ENCODE measurements at regions not wholly inside any gene's neighbourhood (a gene's known extent, or its start where the extent isn't known, plus 50 kb on each side); places are given as distances from the start of the nearest gene placed in this dataset.

DNA sequence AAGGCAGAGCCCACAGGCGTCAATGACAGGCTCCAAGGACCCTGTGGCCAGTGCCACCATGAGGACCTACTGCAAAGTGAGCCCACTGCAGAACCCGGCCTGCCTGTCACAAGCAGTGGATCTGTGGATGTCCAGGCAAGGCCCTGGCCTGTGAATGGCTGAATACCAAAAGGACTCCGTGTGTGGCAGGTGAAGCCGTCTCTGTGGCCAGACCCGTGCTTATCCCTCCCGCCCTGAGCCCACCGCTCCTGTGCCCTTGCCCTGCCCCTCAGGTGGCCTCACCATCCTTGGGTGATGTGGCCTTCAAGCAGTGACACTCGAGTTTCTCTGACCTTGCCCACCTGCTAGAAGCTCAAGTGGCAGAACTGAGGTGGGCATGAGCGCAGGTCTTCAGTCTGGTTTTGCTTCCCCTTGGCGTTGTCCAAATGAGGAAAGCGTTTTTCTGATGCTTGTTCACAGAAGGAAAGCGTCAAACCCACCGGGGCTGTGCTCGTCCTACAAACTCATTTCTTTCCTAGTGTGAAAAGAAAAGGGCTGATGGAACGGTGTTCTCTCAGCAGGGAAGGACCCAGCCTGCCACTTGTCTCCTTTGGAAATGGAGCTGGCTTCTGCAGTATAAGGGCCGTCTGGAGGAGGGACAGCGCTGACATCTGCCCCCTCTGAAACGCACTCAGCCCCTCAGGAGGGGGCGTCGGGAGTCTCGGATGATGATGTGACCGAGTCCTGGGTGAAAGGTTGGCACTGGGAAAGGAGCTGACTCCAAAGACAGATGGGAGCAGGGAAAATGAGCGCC, 377.7 kb upstream of the IRX4 start:
- no peak overlapping the region for H3K4me2 ChIP-seq
- Mint-ChIP-seq H3K4me3 (no peak overlapping the region), H3K9me3 (no peaks in the 10 kb centered on the region; the same call in 2 of the 3 replicates), H3K36me3 (ENCODE audit: low read depth) (no peaks in the 10 kb centered on the region), H3K27me3 (ENCODE audit: insufficient read depth, low read depth, poor library complexity) (no peaks in the 10 kb centered on the region), H3K4me1 (no peaks in the 10 kb centered on the region), H3K27ac (no peak overlapping the region)
- H4K20me1 ChIP-seq (replicated peaks; ENCODE audit: insufficient read depth) = no peaks in the 10 kb centered on the region
- H3K36me3 ChIP-seq (ENCODE audit: insufficient read depth) = no peaks in the 10 kb centered on the region
- no peaks in the 10 kb centered on the region for H3K4me1 ChIP-seq (ENCODE audit: insufficient read depth)
- H3K4me3 ChIP-seq = no peak overlapping the region
- no peak for TF ChIP-seq ZNF331 (CRISPR knock-in tag; IDR thresholded peaks at IDR 0.05; ENCODE audit: low read depth)
- TF ChIP-seq, protein P1, sequence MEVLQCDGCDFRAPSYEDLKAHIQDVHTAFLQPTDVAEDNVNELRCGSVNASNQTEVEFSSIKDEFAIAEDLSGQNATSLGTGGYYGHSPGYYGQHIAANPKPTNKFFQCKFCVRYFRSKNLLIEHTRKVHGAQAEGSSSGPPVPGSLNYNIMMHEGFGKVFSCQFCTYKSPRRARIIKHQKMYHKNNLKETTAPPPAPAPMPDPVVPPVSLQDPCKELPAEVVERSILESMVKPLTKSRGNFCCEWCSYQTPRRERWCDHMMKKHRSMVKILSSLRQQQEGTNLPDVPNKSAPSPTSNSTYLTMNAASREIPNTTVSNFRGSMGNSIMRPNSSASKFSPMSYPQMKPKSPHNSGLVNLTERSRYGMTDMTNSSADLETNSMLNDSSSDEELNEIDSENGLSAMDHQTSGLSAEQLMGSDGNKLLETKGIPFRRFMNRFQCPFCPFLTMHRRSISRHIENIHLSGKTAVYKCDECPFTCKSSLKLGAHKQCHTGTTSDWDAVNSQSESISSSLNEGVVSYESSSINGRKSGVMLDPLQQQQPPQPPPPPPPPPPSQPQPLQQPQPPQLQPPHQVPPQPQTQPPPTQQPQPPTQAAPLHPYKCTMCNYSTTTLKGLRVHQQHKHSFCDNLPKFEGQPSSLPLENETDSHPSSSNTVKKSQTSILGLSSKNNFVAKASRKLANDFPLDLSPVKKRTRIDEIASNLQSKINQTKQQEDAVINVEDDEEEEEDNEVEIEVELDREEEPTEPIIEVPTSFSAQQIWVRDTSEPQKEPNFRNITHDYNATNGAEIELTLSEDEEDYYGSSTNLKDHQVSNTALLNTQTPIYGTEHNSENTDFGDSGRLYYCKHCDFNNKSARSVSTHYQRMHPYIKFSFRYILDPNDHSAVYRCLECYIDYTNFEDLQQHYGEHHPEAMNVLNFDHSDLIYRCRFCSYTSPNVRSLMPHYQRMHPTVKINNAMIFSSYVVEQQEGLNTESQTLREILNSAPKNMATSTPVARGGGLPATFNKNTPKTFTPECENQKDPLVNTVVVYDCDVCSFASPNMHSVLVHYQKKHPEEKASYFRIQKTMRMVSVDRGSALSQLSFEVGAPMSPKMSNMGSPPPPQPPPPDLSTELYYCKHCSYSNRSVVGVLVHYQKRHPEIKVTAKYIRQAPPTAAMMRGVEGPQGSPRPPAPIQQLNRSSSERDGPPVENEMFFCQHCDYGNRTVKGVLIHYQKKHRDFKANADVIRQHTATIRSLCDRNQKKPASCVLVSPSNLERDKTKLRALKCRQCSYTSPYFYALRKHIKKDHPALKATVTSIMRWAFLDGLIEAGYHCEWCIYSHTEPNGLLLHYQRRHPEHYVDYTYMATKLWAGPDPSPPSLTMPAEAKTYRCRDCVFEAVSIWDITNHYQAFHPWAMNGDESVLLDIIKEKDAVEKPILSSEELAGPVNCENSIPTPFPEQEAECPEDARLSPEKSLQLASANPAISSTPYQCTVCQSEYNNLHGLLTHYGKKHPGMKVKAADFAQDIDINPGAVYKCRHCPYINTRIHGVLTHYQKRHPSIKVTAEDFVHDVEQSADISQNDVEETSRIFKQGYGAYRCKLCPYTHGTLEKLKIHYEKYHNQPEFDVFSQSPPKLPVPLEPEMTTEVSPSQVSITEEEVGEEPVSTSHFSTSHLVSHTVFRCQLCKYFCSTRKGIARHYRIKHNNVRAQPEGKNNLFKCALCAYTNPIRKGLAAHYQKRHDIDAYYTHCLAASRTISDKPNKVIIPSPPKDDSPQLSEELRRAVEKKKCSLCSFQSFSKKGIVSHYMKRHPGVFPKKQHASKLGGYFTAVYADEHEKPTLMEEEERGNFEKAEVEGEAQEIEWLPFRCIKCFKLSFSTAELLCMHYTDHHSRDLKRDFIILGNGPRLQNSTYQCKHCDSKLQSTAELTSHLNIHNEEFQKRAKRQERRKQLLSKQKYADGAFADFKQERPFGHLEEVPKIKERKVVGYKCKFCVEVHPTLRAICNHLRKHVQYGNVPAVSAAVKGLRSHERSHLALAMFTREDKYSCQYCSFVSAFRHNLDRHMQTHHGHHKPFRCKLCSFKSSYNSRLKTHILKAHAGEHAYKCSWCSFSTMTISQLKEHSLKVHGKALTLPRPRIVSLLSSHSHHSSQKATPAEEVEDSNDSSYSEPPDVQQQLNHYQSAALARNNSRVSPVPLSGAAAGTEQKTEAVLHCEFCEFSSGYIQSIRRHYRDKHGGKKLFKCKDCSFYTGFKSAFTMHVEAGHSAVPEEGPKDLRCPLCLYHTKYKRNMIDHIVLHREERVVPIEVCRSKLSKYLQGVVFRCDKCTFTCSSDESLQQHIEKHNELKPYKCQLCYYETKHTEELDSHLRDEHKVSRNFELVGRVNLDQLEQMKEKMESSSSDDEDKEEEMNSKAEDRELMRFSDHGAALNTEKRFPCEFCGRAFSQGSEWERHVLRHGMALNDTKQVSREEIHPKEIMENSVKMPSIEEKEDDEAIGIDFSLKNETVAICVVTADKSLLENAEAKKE (CRISPR knock-in tag; IDR thresholded peaks at IDR 0.05) = no peak
- no peak for TF ChIP-seq CREB1 (CRISPR knock-in tag; IDR thresholded peaks at IDR 0.05; ENCODE audit: low read depth)
- ATAC-seq (no peak), DNase-seq (ENCODE audit: low spot score) (no peak)
- no peaks in the 10 kb centered on the region for H3K9me2 ChIP-seq (ENCODE audit: insufficient read depth)
- H2AFZ ChIP-seq = no peak overlapping the region
- no peaks in the 10 kb centered on the region for H3F3A ChIP-seq (replicated peaks; ENCODE audit: low read depth)
- H3K27ac ChIP-seq (ENCODE audit: low read depth) = no peak overlapping the region
- H3K27me3 ChIP-seq (ENCODE audit: insufficient read depth) = no peaks in the 10 kb centered on the region
- H3K79me2 ChIP-seq (replicated peaks; ENCODE audit: insufficient read depth) = no peaks in the 10 kb centered on the region

DNA sequence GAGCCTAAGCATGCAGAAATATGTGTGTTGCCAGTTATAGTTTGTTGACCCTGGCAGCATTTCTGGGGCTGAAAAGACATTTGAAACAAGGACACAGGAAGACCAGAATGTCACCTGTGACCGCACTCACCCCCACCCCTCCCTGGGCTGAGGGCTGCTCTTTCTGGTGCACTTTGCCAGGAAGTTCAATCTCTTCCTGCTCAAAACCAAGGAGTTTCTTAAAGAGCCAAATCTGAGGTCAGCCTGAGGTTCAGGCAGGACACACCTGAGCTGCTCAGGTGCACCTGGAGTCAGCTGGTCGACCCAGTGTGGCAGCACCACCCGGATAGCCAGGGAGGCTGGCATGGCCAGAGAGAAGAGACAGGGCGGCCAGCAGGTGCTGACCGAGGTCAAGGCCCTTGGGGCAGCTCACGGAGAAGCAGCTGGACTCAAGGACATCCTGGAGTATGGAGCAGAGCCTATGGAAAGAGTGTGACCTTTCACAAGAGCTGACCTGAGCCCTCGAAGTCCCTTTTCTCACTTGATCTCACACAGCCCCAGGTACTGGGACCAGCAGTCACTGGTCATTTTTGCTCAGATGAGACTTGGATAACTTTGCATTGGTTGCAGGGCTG, 376.9 kb upstream of the IRX4 start:
- no peak overlapping the region for H3K27ac ChIP-seq (ENCODE audit: low read depth)
- H3K9me2 ChIP-seq (ENCODE audit: insufficient read depth) = no peaks in the 10 kb centered on the region
- H4K20me1 ChIP-seq (replicated peaks; ENCODE audit: insufficient read depth) = no peaks in the 10 kb centered on the region
- no peaks in the 10 kb centered on the region for H3K79me2 ChIP-seq (replicated peaks; ENCODE audit: insufficient read depth)
- no peak overlapping the region for H2AFZ ChIP-seq
- Mint-ChIP-seq H3K27ac (no peak overlapping the region), H3K36me3 (ENCODE audit: low read depth) (no peaks in the 10 kb centered on the region), H3K4me1 (no peaks in the 10 kb centered on the region; the same call in 2 of the 3 replicates), H3K9me3 (no peaks in the 10 kb centered on the region; the same call in 2 of the 3 replicates), H3K27me3 (ENCODE audit: insufficient read depth, low read depth, poor library complexity) (no peaks in the 10 kb centered on the region), H3K4me3 (no peak overlapping the region)
- no peaks in the 10 kb centered on the region for H3K4me1 ChIP-seq (ENCODE audit: insufficient read depth)
- no peak for DNase-seq (ENCODE audit: low spot score)
- no peak for ATAC-seq
- no peaks in the 10 kb centered on the region for H3F3A ChIP-seq (replicated peaks; ENCODE audit: low read depth)
- H3K4me3 ChIP-seq = no peak overlapping the region
- H3K27me3 ChIP-seq (ENCODE audit: insufficient read depth) = no peaks in the 10 kb centered on the region
- no peak overlapping the region for H3K4me2 ChIP-seq
- no peaks in the 10 kb centered on the region for H3K36me3 ChIP-seq (ENCODE audit: insufficient read depth)
- no peak for TF ChIP-seq CREB1 (CRISPR knock-in tag; IDR thresholded peaks at IDR 0.05; ENCODE audit: low read depth)
- no peak for TF ChIP-seq EZH2 (IDR thresholded peaks at IDR 0.05; ENCODE audit: low read depth, unreplicated experiment)
- TF ChIP-seq JUNB (IDR thresholded peaks at IDR 0.05; ENCODE audit: unreplicated experiment) = no peak
- TF ChIP-seq POLR2AphosphoS5 (IDR thresholded peaks at IDR 0.05; ENCODE audit: low read depth) = no peak
- TF ChIP-seq STAT1 (IDR thresholded peaks at IDR 0.05; ENCODE audit: unreplicated experiment) = no peak

Measured in GM23338 (cell line).